Activated T-cell treated with anti-CD3 and anti-CD28 coated beads, Interleukin-2, amount 50 U/mL, for 1 hour (primary cell): ENCODE measurements at regions not wholly inside any gene's neighbourhood (a gene's known extent, or its start where the extent isn't known, plus 50 kb on each side); places are given as distances from the start of the nearest gene placed in this dataset.

Experiments used
- DNase-seq: peaks from one replicate; pipeline ENCODE4 v3.0.0-alpha.2; 2020

DNA sequence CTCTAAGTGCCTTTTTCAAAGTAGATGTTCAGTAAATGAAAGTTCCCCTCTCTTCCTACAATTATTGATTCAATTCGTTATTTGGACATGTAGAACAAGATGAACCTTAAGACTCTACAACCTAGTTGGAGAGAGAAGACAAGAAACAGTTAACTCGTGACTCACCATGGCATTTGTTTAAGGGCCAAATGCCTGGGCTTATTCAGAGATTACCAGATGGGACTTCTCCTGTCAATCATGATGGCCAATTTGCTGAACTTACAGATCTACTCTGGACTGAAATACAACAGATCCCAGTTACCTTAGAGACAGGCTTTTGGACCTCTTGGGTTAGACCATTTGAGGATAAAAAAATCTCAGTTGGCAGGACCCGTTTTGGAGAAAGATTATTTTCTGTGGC is 93.5 kb downstream of the C1orf94 start:
- DNase-seq, result no peak

DNA sequence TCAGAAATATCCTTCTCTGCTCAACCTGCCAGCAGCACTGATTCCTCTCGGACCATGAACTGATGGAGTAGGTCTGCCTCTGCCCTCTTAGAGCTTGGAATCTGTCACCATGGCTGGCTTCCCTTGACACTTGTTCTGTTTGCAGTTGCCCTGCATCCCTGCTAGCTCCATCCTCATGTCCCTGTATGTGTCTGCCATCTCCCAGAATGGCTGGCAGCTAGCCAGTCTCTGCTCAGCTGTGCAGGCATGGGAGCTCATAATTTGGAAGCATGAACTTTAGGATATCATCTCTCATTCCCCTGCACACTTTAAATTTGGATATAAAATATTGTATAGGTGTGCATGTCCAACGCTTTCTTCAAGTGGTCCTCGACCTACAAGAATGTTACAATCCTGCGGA is 95.4 kb downstream of the C1orf94 start:
- DNase-seq, result no peak

DNA sequence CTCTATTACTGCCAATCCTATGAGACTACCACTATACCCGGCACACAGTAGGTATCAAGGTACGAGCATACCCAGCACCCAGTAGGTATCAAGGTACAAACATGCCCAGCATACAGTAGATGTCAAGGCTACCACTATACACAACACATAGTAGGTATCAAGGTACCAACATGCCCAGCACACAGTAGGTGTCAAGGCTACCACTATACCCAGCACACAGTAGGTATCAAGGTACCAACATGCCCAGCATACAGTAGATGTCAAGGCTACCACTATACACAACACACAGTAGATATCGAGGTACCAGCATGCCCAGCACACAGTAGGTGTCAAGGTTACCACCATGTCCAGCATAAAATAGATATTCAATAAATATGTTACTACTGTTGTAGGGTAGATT is 98.4 kb downstream of the C1orf94 start:
- no peak for DNase-seq

GRCh38 chr1:34276606-34277005 is 99.9 kb downstream of the C1orf94 start:
- no peak for DNase-seq

DNA sequence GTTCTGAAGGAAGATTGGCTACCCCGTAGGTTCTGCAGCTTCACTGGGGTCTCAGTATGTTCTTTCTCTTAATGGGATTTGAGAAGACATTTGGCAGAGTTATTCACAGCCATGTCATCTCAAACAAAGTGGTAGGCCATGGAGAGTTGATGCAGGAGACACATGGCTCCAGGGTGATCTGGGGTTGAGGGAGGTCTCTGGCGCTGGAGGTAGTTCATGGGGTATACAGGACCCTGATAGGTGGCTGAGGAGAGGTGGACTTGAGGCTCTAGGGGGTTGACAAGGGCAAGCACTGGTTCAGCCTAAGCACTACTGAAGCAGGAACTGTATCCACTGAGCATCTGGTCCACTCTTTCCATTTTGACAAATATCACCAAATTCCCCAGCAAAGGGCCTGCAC is 100.4 kb downstream of the C1orf94 start:
- DNase-seq, result no peak

- no peak for DNase-seq
These were observed 101.5 kb downstream of the C1orf94 start for GRCh38 chr1:34278211-34278610.

DNA sequence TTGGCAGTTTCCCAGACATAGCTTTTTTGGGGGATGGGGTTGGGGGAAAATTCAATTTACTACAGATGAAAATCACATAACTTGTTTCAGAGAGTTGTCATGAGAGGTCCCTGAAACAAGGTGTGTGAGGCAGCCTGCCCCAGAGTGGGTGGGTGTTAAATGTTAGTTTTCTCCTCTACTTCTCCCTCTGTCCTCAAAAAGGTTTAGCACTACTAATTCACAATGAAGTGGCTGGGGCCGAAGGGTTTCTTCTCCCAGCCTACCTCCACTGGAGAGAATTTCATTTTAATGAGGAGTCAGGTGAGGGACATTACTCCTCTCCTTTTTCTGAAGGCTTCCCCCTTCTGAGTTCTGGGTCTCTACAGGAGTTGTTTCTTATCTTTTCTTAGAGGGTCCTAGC is 103.3 kb downstream of the C1orf94 start:
- DNase-seq, result no peak

GRCh38 chr1:34280509-34280908 is 103.8 kb downstream of the C1orf94 start:
- DNase-seq, result no peak

DNA sequence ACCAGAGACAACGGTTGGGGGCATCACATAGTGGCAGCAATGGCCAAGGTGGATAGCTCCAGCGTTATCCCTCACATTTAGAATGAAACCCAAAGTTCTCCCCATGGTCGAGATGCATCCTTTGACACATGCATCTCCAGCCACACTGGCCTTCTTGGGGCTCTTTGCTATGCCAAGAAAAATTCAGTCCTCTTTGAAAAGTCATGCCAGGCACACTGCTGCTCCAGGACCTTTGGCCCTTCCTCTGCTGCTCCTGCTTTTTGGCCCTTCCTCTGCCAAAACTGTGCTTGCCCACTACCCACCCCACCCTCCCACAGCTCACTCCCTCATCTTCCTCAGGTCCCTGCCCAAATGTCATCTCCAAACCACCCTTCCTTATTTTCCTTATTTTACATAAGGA is 106.4 kb downstream of the C1orf94 start:
- no peak for DNase-seq

- DNase-seq, result no peak
These were observed 109.8 kb downstream of the C1orf94 start for GRCh38 chr1:34286511-34286910.

- DNase-seq, result no peak
These were observed 114.1 kb downstream of the C1orf94 start for GRCh38 chr1:34290831-34291230.

GRCh38 chr1:34292472-34292871 is 115.8 kb downstream of the C1orf94 start:
- no peak for DNase-seq

DNA sequence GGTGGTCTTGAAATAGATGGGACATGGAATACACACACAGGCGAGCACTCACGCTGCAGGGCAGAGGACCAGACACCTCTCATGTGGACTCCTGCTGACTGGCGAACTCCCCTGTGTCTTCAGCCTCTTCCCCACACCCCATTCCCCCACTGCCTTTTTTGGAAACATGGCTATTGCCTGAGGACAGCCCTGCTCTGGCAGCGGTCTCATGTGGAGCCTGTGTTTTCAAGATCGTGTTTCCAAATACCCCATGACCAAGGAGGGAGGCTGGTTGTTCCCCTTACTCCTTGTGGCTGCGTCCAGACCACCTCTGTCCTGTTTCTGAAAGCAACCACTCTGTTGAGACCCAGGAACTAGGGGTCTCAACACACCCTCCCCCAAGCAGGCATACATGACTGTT is 119.4 kb downstream of the C1orf94 start:
- DNase-seq, result no peak

GRCh38 chr1:34302798-34303197 is 126.1 kb downstream of the C1orf94 start:
- no peak for DNase-seq

- no peak for DNase-seq
These were observed 126.5 kb downstream of the C1orf94 start for GRCh38 chr1:34303218-34303617.

- DNase-seq, result no peak
These were observed 129.9 kb downstream of the C1orf94 start for GRCh38 chr1:34306568-34306967.

DNA sequence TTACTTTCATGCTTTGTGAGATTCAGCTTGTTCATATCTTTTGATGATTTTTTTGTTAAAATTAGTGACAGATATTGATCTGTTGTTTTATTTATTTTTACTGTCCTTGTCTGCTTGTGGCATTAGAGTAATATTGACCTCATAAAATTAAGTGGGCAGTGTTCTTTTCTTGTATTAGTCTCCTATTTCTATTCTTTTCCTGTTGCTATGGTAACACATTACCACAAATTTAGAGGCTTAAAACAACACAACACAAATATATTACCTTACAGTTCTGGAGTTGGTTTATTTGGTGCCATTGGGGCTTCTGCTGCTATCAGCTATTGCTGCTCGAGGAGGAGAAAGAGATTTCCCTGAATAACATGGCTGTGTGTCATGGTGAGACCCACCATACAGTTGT is 135.7 kb downstream of the C1orf94 start:
- no peak for DNase-seq

- no peak for DNase-seq
These were observed 139.3 kb downstream of the C1orf94 start for GRCh38 chr1:34315974-34316373.

- DNase-seq, result no peak
These were observed 140.1 kb downstream of the C1orf94 start for GRCh38 chr1:34316773-34317172.

DNA sequence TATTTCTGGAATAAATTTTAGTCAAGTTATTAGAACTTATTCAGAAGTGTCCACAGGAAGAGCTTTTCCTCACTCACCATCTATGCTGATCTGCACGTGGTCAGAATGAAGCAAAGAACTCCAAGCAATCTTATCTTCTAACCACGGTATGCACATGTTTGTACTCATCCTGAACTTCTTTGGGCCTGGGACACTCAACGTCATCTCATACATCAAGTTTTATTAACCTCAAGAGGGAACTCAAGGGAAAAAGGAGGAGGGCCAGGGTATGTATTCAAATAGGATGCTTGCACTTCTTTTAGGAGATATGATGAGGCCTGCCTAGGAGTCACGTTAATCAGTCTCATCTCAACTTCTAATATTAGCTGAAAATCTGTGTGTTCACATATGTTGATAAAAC is 142.5 kb downstream of the C1orf94 start:
- DNase-seq, result no peak

GRCh38 chr1:34320053-34320669 is 143.5 kb downstream of the C1orf94 start:
- DNase-seq, result no peak

DNA sequence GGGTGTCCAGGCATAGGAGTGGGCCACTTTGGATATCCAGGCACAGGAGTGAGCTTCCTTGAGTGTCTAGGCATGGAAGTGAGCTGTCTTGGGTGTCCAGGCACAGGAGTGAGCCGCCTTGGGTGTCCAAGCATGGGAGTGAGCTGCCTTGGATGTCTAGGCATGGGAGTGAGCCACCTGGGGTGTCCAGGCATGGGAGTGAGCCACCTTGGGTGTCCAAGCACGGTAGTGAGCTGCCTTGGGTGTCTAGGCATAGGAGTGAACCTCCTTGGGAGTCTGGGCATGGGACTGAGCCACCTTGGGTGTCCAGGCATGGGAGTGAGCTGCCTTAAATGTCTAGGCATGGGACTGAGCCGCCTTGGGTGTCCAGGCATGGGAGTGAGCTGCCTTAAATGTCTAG is 146.3 kb downstream of the C1orf94 start:
- DNase-seq, result no peak

DNA sequence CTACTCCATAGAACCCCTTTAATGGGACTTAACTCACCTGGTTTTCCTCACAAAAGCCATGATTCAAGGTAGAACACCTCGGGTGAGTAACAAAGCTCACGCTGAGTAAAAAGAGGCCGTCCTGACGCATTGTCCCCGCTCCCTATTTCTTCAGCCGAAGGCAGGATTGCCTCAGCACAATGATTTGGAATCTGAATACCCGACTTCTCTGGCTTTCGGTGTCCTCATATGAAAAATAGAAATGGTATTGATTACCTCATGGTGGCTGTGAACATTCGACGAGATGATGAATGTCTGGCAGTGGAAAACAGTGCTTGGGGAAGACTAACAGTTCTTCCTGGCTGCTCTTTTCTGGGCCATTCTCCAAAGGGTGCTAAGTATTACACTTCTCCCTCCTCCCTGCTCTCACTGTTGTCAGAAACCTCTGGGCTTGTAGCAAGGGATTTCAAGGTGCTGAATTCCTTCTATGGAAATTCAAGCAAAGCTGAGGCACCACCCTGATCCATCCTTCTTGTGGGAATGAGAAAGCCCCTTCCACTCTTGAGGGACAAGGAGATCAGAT is 148.3 kb downstream of the C1orf94 start:
- DNase-seq, result no peak

GRCh38 chr1:34328281-34328799 is 151.6 kb downstream of the C1orf94 start:
- no peak for DNase-seq

GRCh38 chr1:34330061-34330460 is 153.4 kb downstream of the C1orf94 start:
- DNase-seq, result no peak
